ENCODE measurements at regions not wholly inside any gene's neighbourhood (a gene's known extent, or its start where the extent isn't known, plus 50 kb on each side); places are given as distances from the start of the nearest gene placed in this dataset.

DNA sequence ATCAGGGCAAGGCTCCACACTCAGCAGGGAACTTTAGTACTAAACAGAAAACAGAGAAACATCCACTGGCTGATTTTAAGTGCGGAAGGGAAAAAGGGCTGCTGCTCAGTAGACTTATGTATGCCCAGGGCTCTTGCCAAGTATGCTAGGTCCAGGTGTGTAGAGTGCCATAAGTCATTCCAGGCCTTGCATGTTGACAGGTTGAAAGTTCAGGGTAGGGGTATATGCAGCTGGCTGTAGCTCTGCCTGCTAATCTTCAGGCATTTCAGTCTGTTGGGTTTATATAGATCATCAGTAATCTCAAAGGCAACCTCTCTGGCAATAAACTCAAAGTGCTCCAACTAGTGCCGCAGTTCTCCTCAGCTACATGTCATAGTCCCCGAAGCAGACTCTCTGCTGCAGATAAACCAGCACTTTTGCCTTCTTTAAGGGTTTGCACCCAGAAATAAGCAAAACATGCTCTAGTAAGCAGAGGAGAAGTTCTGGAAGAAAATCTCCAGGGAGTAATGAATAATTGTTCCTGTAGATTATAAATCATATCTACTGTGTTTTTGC, 134.9 kb upstream of the GRIA3 start:
- Mint-ChIP-seq H3K36me3 (ENCODE audit: low read depth) (no peaks in the 10 kb centered on the region), H3K9me3 (no peaks in the 10 kb centered on the region), H3K4me3 (no peak overlapping the region), H3K4me1 (ENCODE audit: low read depth) (no peaks in the 10 kb centered on the region), H3K27ac (no peak overlapping the region), H3K27me3 (no peaks in the 10 kb centered on the region)

DNA sequence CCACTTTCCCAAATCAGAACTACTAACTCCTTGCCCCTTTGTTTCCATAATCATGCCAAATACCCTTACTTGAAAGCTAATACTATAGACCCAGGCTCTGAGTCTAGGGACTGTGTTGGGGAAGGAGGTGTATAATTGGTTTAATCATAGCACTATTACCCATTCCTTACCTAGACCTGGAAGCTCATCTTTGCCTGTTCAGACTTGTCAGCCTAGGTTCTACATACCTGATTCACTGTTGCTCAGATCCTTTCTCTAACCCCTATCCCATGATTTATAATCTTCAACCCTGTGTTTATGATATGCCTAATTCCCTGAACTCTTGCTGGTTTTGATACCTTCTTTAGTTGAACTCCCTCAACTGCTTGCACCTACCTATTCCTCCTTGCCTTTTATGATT, 123.1 kb upstream of the GRIA3 start:
- Mint-ChIP-seq H3K9me3 (no peaks in the 10 kb centered on the region), H3K27ac (no peak overlapping the region), H3K27me3 (no peaks in the 10 kb centered on the region), H3K4me1 (ENCODE audit: low read depth) (no peaks in the 10 kb centered on the region), H3K36me3 (ENCODE audit: low read depth) (no peaks in the 10 kb centered on the region), H3K4me3 (no peak overlapping the region)

DNA sequence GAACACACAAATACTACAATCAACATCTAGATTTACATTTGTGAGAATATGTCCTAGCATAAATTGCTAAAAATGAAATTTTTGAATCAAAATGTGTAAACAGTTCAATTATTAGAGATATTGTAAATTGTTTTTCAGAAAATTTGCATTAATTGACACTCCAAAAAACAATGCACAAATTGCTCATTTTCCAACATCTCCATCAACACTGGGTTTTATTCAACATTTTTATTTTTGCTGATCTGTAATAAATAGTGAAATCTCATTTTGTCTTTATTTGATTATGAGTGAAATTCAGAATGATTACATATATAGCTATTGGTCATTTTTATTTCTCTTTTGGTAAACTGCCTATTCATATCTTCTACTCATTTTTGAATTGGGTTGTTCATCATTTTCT, 120.0 kb upstream of the GRIA3 start:
- H3K27me3 Mint-ChIP-seq, result no peaks in the 10 kb centered on the region
- H3K27ac Mint-ChIP-seq, result no peak overlapping the region
- no peaks in the 10 kb centered on the region for H3K9me3 Mint-ChIP-seq
- no peak overlapping the region for H3K4me3 Mint-ChIP-seq
- no peaks in the 10 kb centered on the region for H3K36me3 Mint-ChIP-seq (ENCODE audit: low read depth)
- no peaks in the 10 kb centered on the region for H3K4me1 Mint-ChIP-seq (ENCODE audit: low read depth)

- Mint-ChIP-seq H3K27me3 (no peaks in the 10 kb centered on the region), H3K36me3 (ENCODE audit: low read depth) (no peaks in the 10 kb centered on the region), H3K27ac (no peak overlapping the region), H3K4me3 (no peak overlapping the region), H3K9me3 (no peaks in the 10 kb centered on the region), H3K4me1 (ENCODE audit: low read depth) (no peaks in the 10 kb centered on the region)
These were observed 111.2 kb upstream of the GRIA3 start for GRCh38 chrX:123072686-123073385.

DNA sequence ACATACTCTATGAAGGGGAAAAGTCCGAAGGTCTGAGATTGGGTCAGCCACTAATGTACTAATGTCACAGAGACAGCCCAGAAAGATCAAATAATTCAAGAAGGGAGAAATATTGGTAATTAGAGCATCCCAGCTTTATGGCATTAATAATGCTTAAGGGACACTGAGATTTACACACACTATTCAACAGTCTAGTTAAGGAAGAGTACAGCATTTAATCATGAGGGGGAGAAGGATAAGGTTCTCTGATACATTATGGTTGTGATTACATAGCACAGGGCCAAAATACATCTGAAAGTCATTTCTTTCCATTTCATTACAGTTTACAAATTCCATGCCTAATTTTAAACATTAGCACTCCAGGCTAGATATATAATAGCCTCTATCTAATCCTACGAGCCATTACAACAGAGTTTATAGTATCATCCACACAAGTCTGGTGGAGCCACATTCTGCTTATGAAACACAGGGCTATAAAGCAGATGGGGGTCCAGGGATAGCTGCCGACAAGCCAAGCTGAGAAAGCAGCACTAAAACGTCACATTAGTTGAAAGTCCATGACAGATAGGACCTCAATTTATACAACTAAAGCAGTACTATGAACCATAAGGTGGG, 108.0 kb upstream of the GRIA3 start:
- Mint-ChIP-seq H3K4me1 (ENCODE audit: low read depth) (no peaks in the 10 kb centered on the region), H3K27me3 (no peaks in the 10 kb centered on the region), H3K36me3 (ENCODE audit: low read depth) (no peaks in the 10 kb centered on the region), H3K9me3 (no peaks in the 10 kb centered on the region), H3K27ac (no peak overlapping the region), H3K4me3 (no peak overlapping the region)

- H3K27ac Mint-ChIP-seq, result no peak overlapping the region
- no peaks in the 10 kb centered on the region for H3K27me3 Mint-ChIP-seq
- no peaks in the 10 kb centered on the region for H3K4me1 Mint-ChIP-seq (ENCODE audit: low read depth)
- no peaks in the 10 kb centered on the region for H3K36me3 Mint-ChIP-seq (ENCODE audit: low read depth)
- no peaks in the 10 kb centered on the region for H3K9me3 Mint-ChIP-seq
- no peak overlapping the region for H3K4me3 Mint-ChIP-seq
These were observed 106.4 kb upstream of the GRIA3 start for GRCh38 chrX:123077631-123078030.

GRCh38 chrX:123080065-123080464, 104.0 kb upstream of the GRIA3 start:
- no peaks in the 10 kb centered on the region for H3K4me1 Mint-ChIP-seq (ENCODE audit: low read depth)
- no peak overlapping the region for H3K4me3 Mint-ChIP-seq
- H3K9me3 Mint-ChIP-seq, result no peaks in the 10 kb centered on the region
- no peak overlapping the region for H3K27ac Mint-ChIP-seq
- H3K27me3 Mint-ChIP-seq, result no peaks in the 10 kb centered on the region
- H3K36me3 Mint-ChIP-seq (ENCODE audit: low read depth), result no peaks in the 10 kb centered on the region

DNA sequence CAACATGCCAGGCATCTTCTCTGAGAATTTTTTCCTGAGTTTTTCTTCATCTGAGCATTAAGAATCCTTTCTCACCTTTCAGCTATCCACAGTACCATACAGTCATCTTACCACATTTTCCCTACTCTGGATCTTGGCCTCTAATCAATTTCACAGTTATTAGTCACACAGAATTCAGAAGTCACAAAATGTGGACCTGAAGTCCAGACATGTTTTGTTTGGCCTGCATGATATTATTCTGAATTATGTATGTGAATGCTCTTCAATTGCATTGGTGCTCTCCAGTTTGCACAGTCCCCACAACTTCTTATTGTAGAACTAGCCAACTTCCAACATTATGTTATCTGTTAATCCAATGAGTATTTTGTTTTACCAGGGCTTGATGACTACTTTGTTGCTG, 102.3 kb upstream of the GRIA3 start:
- Mint-ChIP-seq H3K27ac (no peak overlapping the region), H3K9me3 (no peaks in the 10 kb centered on the region), H3K36me3 (ENCODE audit: low read depth) (no peaks in the 10 kb centered on the region), H3K4me3 (no peak overlapping the region), H3K4me1 (ENCODE audit: low read depth) (no peaks in the 10 kb centered on the region), H3K27me3 (no peaks in the 10 kb centered on the region)

GRCh38 chrX:123083924-123084323, 100.2 kb upstream of the GRIA3 start:
- Mint-ChIP-seq H3K4me1 (ENCODE audit: low read depth) (no peaks in the 10 kb centered on the region), H3K27me3 (no peaks in the 10 kb centered on the region), H3K27ac (no peak overlapping the region), H3K36me3 (ENCODE audit: low read depth) (no peaks in the 10 kb centered on the region), H3K9me3 (no peaks in the 10 kb centered on the region), H3K4me3 (no peak overlapping the region)

- no peak overlapping the region for H3K4me3 Mint-ChIP-seq
These were observed 99.3 kb upstream of the GRIA3 start for GRCh38 chrX:123084797-123085196.

GRCh38 chrX:123085311-123085940, 98.7 kb upstream of the GRIA3 start:
- Mint-ChIP-seq H3K4me1 (ENCODE audit: low read depth) (no peaks in the 10 kb centered on the region), H3K27ac (no peak overlapping the region), H3K36me3 (ENCODE audit: low read depth) (no peaks in the 10 kb centered on the region), H3K27me3 (no peaks in the 10 kb centered on the region), H3K9me3 (no peaks in the 10 kb centered on the region), H3K4me3 (no peak overlapping the region)

More at GRCh38 chrX:123084797-123085196, 99.3 kb upstream of the GRIA3 start:
- H3K36me3 Mint-ChIP-seq (ENCODE audit: low read depth), result no peaks in the 10 kb centered on the region
- H3K27me3 Mint-ChIP-seq, result no peaks in the 10 kb centered on the region
- H3K27ac Mint-ChIP-seq, result no peak overlapping the region
- no peaks in the 10 kb centered on the region for H3K9me3 Mint-ChIP-seq
- no peaks in the 10 kb centered on the region for H3K4me1 Mint-ChIP-seq (ENCODE audit: low read depth)

GRCh38 chrX:123086768-123087167, 97.3 kb upstream of the GRIA3 start:
- H3K27me3 Mint-ChIP-seq, result no peaks in the 10 kb centered on the region

DNA sequence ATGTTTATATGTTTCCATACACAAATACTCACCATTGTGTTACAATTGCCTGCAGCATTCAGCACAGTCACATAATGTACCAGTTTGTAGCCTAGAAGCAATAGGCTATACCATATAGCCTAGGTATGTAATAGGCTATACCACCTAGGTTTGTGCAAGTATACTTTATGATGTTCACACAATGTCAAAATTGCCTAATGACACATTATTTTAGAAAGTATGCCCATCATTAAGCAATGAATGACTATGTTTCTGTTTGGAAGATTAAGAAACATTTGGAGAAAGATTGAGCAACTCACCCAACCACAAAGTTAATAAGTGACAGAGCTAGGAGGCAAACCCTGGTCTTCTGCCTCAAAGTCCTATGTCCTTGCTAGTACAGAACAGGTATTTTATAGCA, 96.8 kb upstream of the GRIA3 start:
- H3K4me1 Mint-ChIP-seq (ENCODE audit: low read depth), result no peaks in the 10 kb centered on the region
- H3K27ac Mint-ChIP-seq, result no peak overlapping the region
- no peaks in the 10 kb centered on the region for H3K36me3 Mint-ChIP-seq (ENCODE audit: low read depth)
- no peaks in the 10 kb centered on the region for H3K9me3 Mint-ChIP-seq
- H3K27me3 Mint-ChIP-seq, result no peaks in the 10 kb centered on the region
- no peak overlapping the region for H3K4me3 Mint-ChIP-seq

More at GRCh38 chrX:123086768-123087167, 97.3 kb upstream of the GRIA3 start:
- H3K36me3 Mint-ChIP-seq (ENCODE audit: low read depth), result no peaks in the 10 kb centered on the region
- H3K9me3 Mint-ChIP-seq, result no peaks in the 10 kb centered on the region
- no peak overlapping the region for H3K27ac Mint-ChIP-seq
- H3K4me3 Mint-ChIP-seq, result no peak overlapping the region
- H3K4me1 Mint-ChIP-seq (ENCODE audit: low read depth), result no peaks in the 10 kb centered on the region

- no peak overlapping the region for H3K4me3 Mint-ChIP-seq
- H3K36me3 Mint-ChIP-seq (ENCODE audit: low read depth), result no peaks in the 10 kb centered on the region
These were observed 95.7 kb upstream of the GRIA3 start for GRCh38 chrX:123088331-123088730.

DNA sequence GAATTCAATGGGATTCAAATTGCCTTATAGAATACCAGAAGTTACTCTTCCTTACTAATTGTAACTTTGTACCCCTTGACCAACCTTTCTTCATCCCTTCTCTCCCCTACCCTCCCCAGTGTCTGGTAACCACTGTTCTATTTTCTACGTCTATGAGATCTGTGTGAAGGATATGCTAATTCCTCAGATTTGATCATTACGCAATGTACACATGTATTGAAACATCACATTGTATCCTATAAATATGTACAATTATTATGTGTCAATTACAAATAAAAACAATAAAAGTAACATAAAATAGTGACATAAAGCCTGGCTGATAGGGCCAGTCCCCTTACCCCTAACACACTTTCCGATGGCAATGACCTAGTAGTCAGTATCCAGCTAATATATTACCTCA, 95.1 kb upstream of the GRIA3 start:
- Mint-ChIP-seq H3K4me3 (no peak overlapping the region), H3K27ac (no peak overlapping the region), H3K36me3 (ENCODE audit: low read depth) (no peaks in the 10 kb centered on the region), H3K4me1 (ENCODE audit: low read depth) (no peaks in the 10 kb centered on the region), H3K9me3 (no peaks in the 10 kb centered on the region), H3K27me3 (no peaks in the 10 kb centered on the region)

More at GRCh38 chrX:123088331-123088730, 95.7 kb upstream of the GRIA3 start:
- no peaks in the 10 kb centered on the region for H3K27me3 Mint-ChIP-seq
- no peaks in the 10 kb centered on the region for H3K4me1 Mint-ChIP-seq (ENCODE audit: low read depth)
- H3K27ac Mint-ChIP-seq, result no peak overlapping the region
- no peaks in the 10 kb centered on the region for H3K9me3 Mint-ChIP-seq
